Neural cell (in vitro differentiated cells): ENCODE measurements at regions not wholly inside any gene's neighbourhood (a gene's known extent, or its start where the extent isn't known, plus 50 kb on each side); places are given as distances from the start of the nearest gene placed in this dataset.

ENCODE experiments used
- H2AFZ ChIP-seq: fragments of 200-600, 300-800 bp; sonication (generic), shearing (Covaris generic); 2 replicates; pipeline ENCODE4 v1.6.0; 2014; ENCODE audit warnings: low read depth, mild to moderate bottlenecking, antibody characterized with exemption, low read length, moderate library complexity
- H3F3A ChIP-seq: fragments of 200-600 bp; shearing (Covaris generic); 2 replicates; pipeline ENCODE4 v1.6.1; 2016; ENCODE audit warnings: mild to moderate bottlenecking, moderate library complexity, mixed read lengths, antibody characterized with exemption, low read length; ENCODE audit not compliant: insufficient read depth, poor library complexity, severe bottlenecking
- H3K27ac ChIP-seq: fragments of 200-600, 300-800 bp; sonication (generic), shearing (Covaris generic); 2 replicates; pipeline ENCODE4 v1.5.1; 2014; ENCODE audit warnings: mild to moderate bottlenecking, low read length, moderate library complexity
- H3K27me3 ChIP-seq: fragments of 300-800, 200-600 bp; sonication (generic), shearing (Covaris generic); 2 replicates; pipeline ENCODE4 v1.6.0; 2014; ENCODE audit warnings: mild to moderate bottlenecking, low read depth, low read length, moderate library complexity; ENCODE audit not compliant: insufficient read depth
- H3K36me3 ChIP-seq: fragments of 300-800, 200-600 bp; sonication (generic), shearing (Covaris generic); 2 replicates; pipeline ENCODE4 v1.5.1; 2014; ENCODE audit warnings: mild to moderate bottlenecking, antibody characterized with exemption, low read length, moderate library complexity; ENCODE audit not compliant: insufficient read depth
- H3K4me2 ChIP-seq: fragments of 300-800, 200-600 bp; sonication (generic), shearing (Covaris generic); 2 replicates; pipeline ENCODE4 v1.6.0; 2014; ENCODE audit warnings: mild to moderate bottlenecking, low read length
- H3K4me3 ChIP-seq: fragments of 300-800, 200-600 bp; sonication (generic), shearing (Covaris generic); 2 replicates; pipeline ENCODE4 v1.5.1; 2014; ENCODE audit warnings: mild to moderate bottlenecking, low read length, moderate library complexity
- H3K79me2 ChIP-seq: fragments of 200-600 bp; shearing (Covaris generic); replicated peaks from 2 replicates; pipeline ENCODE4 v1.6.0; 2014; ENCODE audit warnings: mild to moderate bottlenecking, low read length, moderate library complexity; ENCODE audit not compliant: insufficient read depth
- H3K9ac ChIP-seq: fragments of 300-800, 200-600 bp; sonication (generic), shearing (Covaris generic); 2 replicates; pipeline ENCODE4 v1.6.1; 2016; ENCODE audit warnings: mild to moderate bottlenecking, low read length, mixed read lengths
- H3K9me2 ChIP-seq: fragments of 200-600 bp; shearing (Covaris generic); 2 replicates; pipeline ENCODE4 v1.6.1; 2016; ENCODE audit warnings: mild to moderate bottlenecking, low read length, mixed read lengths; ENCODE audit not compliant: insufficient read depth
- H3K9me3 ChIP-seq: fragments of 200-600, 300-800 bp; sonication (generic), shearing (Covaris generic); 2 replicates; pipeline ENCODE4 v1.6.1; 2016; ENCODE audit warnings: mild to moderate bottlenecking, mixed run types, low read length, moderate library complexity, mixed read lengths
- H4K20me1 ChIP-seq: fragments of 200-600 bp; shearing (Covaris generic); 2 replicates; pipeline ENCODE4 v1.6.1; 2016; ENCODE audit warnings: mild to moderate bottlenecking, mixed run types; ENCODE audit not compliant: insufficient read depth
- CTCF ChIP-seq: fragments of 450-650 bp; IDR thresholded peaks from 2 replicates; pipeline ENCODE4 v1.5.1; 2014; ENCODE audit warnings: antibody characterized with exemption, mild to moderate bottlenecking, moderate library complexity; ENCODE audit not compliant: poor library complexity, severe bottlenecking
- EP300 ChIP-seq: fragments of 450-650 bp; conservative IDR thresholded peaks from 2 replicates; pipeline ENCODE4 v1.6.1; 2014; ENCODE audit warnings: antibody characterized with exemption, mild to moderate bottlenecking, moderate library complexity; ENCODE audit not compliant: poor library complexity, severe bottlenecking
- EZH2 ChIP-seq: fragments of 200-600, 300-800 bp; shearing (Covaris generic), sonication (generic); IDR thresholded peaks from 2 replicates; pipeline ENCODE4 v1.6.1; 2014; ENCODE audit warnings: antibody characterized with exemption, low read length, borderline replicate concordance, mild to moderate bottlenecking; ENCODE audit not compliant: insufficient read depth, poor library complexity, severe bottlenecking
- MXI1 ChIP-seq: fragments of 450-650 bp; conservative IDR thresholded peaks from 2 replicates; pipeline ENCODE4 v1.6.1; 2014; ENCODE audit warnings: antibody characterized with exemption, mild to moderate bottlenecking; ENCODE audit not compliant: poor library complexity, severe bottlenecking
- POLR2AphosphoS5 ChIP-seq: IDR thresholded peaks from 2 replicates; pipeline ENCODE4 v1.6.1; 2012
- RAD21 ChIP-seq: fragments of 450-650 bp; conservative IDR thresholded peaks from 2 replicates; pipeline ENCODE4 v1.6.1; 2014; ENCODE audit warnings: antibody characterized with exemption, mild to moderate bottlenecking, moderate library complexity
- REST ChIP-seq: IDR thresholded peaks from 2 replicates; pipeline ENCODE4 v1.6.1; 2012; ENCODE audit warnings: borderline replicate concordance
- SMC3 ChIP-seq: fragments of 450-650 bp; conservative IDR thresholded peaks from 2 replicates; pipeline ENCODE4 v1.6.1; 2014; ENCODE audit warnings: antibody characterized with exemption, mild to moderate bottlenecking, moderate library complexity; ENCODE audit not compliant: poor library complexity
- TAF1 ChIP-seq: IDR thresholded peaks from 2 replicates; pipeline ENCODE4 v1.6.1; 2012; ENCODE audit warnings: low read depth

- Histone ChIP-seq H3K9me2 (no peaks in the 10 kb centered on the region), H2AFZ (no peak overlapping the region), H3K79me2 (no peaks in the 10 kb centered on the region), H3K27me3 (no peaks in the 10 kb centered on the region), H3K4me3 (no peak overlapping the region), H3K36me3 (no peaks in the 10 kb centered on the region), H4K20me1 (no peaks in the 10 kb centered on the region), H3K9ac (no peak overlapping the region), H3F3A (no peaks in the 10 kb centered on the region), H3K27ac (no peak overlapping the region), H3K9me3 (peaks cover 4% of the 10 kb centered on the region), H3K4me2 (no peak overlapping the region)
- TF ChIP-seq EZH2 (no peak), REST (no peak), CTCF (no peak), POLR2AphosphoS5 (no peak), RAD21 (no peak), TAF1 (no peak), MXI1 (no peak), EP300 (no peak), SMC3 (no peak)
Measured at GRCh38 chr2:122300758-122301157, 545.3 kb downstream of the TSN start.

GRCh38 chr2:122307763-122308162 lies 552.3 kb downstream of the TSN start:
- H3K9ac ChIP-seq = no peak overlapping the region
- no peak overlapping the region for H3K4me2 ChIP-seq
- H3F3A ChIP-seq = no peaks in the 10 kb centered on the region
- H3K9me3 ChIP-seq = no peaks in the 10 kb centered on the region
- no peaks in the 10 kb centered on the region for H3K79me2 ChIP-seq
- no peak overlapping the region for H2AFZ ChIP-seq
- H3K27me3 ChIP-seq = no peaks in the 10 kb centered on the region
- H3K9me2 ChIP-seq = no peaks in the 10 kb centered on the region
- H4K20me1 ChIP-seq = no peaks in the 10 kb centered on the region
- TF ChIP-seq EP300 (no peak), POLR2AphosphoS5 (no peak), MXI1 (no peak), RAD21 (no peak), SMC3 (no peak), EZH2 (no peak)
- H3K27ac ChIP-seq = no peak overlapping the region
- no peak overlapping the region for H3K4me3 ChIP-seq
- H3K36me3 ChIP-seq = no peaks in the 10 kb centered on the region
